Vagina (tissue), 2 donors: ENCODE measurements at regions not wholly inside any gene's neighbourhood (a gene's known extent, or its start where the extent isn't known, plus 50 kb on each side); places are given as distances from the start of the nearest gene placed in this dataset.

ENCODE experiments used
- CTCF ChIP-seq, 3 experiments: fragments of 450-650 bp in 2 of 3; fragments of 200-600 bp in 1 of 3; sonication (generic) in 1 of 3; IDR thresholded peaks; one replicate each; pipeline ENCODE4 v1.5.1; 2017 to 2019; ENCODE audit warnings: antibody characterized with exemption in 3 of 3, mild to moderate bottlenecking in 2 of 3, moderate library complexity in 2 of 3
- POLR2A ChIP-seq, 2 donors: fragments of 450-650 bp; IDR thresholded peaks; one replicate each; pipeline ENCODE4 v1.6.1; 2017; ENCODE audit warnings: antibody characterized with exemption in 2 of 2, mild to moderate bottlenecking in 2 of 2, moderate library complexity in 2 of 2

GRCh38 chr14:99055816-99056215 is 216.2 kb downstream of the BCL11B start:
- TF ChIP-seq POLR2A (IDR thresholded peaks at IDR 0.05) = no peak
- TF ChIP-seq CTCF (IDR thresholded peaks at IDR 0.05) = no peak
